ACC112 (cell line): ENCODE measurements at regions not wholly inside any gene's neighbourhood (a gene's known extent, or its start where the extent isn't known, plus 50 kb on each side); places are given as distances from the start of the nearest gene placed in this dataset.
"Not testable (repeated sequence)": the region's sequence is repeated elsewhere in the genome, so short reads cannot be mapped to it uniquely, and the experiment has no call there.

Experiments used
- H2AFZ ChIP-seq: fragments of 200-600 bp; sonication (generic); one replicate; pipeline ENCODE4 v1.6.0; 2017; ENCODE audit warnings: antibody characterized with exemption, low read length; ENCODE audit not compliant: unreplicated experiment
- H3K27ac ChIP-seq: fragments of 200-600 bp; sonication (generic); 2 replicates; pipeline ENCODE4 v1.5.1; 2014; ENCODE audit warnings: low read depth, mild to moderate bottlenecking, antibody characterized with exemption, low read length, moderate library complexity
- H3K27me3 ChIP-seq: fragments of 200-600 bp; sonication (generic); 2 replicates; pipeline ENCODE4 v1.6.1; 2014; ENCODE audit warnings: mild to moderate bottlenecking, antibody characterized with exemption, low read length, moderate library complexity, mixed read lengths; ENCODE audit not compliant: insufficient read depth
- H3K36me3 ChIP-seq: fragments of 200-600 bp; sonication (generic); 2 replicates; pipeline ENCODE4 v1.6.1; 2016; ENCODE audit warnings: mild to moderate bottlenecking, antibody characterized with exemption, low read length, moderate library complexity, mixed read lengths; ENCODE audit not compliant: insufficient read depth
- H3K4me1 ChIP-seq: fragments of 200-600 bp; sonication (generic); one replicate; pipeline ENCODE4 v1.6.1; 2016; ENCODE audit warnings: low read length, mixed read lengths; ENCODE audit not compliant: insufficient read depth, unreplicated experiment, control insufficient read depth
- H3K4me3 ChIP-seq: fragments of 200-600 bp; sonication (generic); 2 replicates; pipeline ENCODE4 v1.5.1; 2014; ENCODE audit warnings: mild to moderate bottlenecking, low read depth, low read length
- H3K79me2 ChIP-seq: fragments of 200-600 bp; sonication (generic); one replicate; pipeline ENCODE4 v1.6.0; 2016; ENCODE audit warnings: low read length; ENCODE audit not compliant: control insufficient read depth, unreplicated experiment, insufficient read depth

GRCh38 chr6:4480788-4481735, 295.1 kb upstream of the CDYL start:
- no peaks in the 10 kb centered on the region for H3K79me2 ChIP-seq
- H3K4me1 ChIP-seq = no peaks in the 10 kb centered on the region
- no peaks in the 10 kb centered on the region for H3K36me3 ChIP-seq
- H3K27ac ChIP-seq = no peak overlapping the region
- H3K27me3 ChIP-seq = no peaks in the 10 kb centered on the region
- H3K4me3 ChIP-seq = no peak overlapping the region
- H2AFZ ChIP-seq = no peak overlapping the region

GRCh38 chr6:4478098-4478497, 298.1 kb upstream of the CDYL start:
- Histone ChIP-seq H3K4me3 (no peak overlapping the region), H3K27me3 (no peaks in the 10 kb centered on the region), H2AFZ (no peak overlapping the region), H3K79me2 (no peaks in the 10 kb centered on the region), H3K4me1 (no peaks in the 10 kb centered on the region), H3K27ac (no peak overlapping the region), H3K36me3 (no peaks in the 10 kb centered on the region)

GRCh38 chr6:4474810-4475209, 301.4 kb upstream of the CDYL start:
- no peak overlapping the region for H2AFZ ChIP-seq
- H3K4me3 ChIP-seq = no peak overlapping the region
- no peaks in the 10 kb centered on the region for H3K4me1 ChIP-seq
- no peak overlapping the region for H3K27ac ChIP-seq
- no peaks in the 10 kb centered on the region for H3K36me3 ChIP-seq
- H3K79me2 ChIP-seq = no peaks in the 10 kb centered on the region
- H3K27me3 ChIP-seq = no peaks in the 10 kb centered on the region

GRCh38 chr6:4472969-4473642, 303.1 kb upstream of the CDYL start:
- H3K4me1 ChIP-seq = no peaks in the 10 kb centered on the region
- no peaks in the 10 kb centered on the region for H3K79me2 ChIP-seq
- no peak overlapping the region for H3K27ac ChIP-seq
- no peaks in the 10 kb centered on the region for H3K36me3 ChIP-seq
- no peaks in the 10 kb centered on the region for H3K27me3 ChIP-seq
- no peak overlapping the region for H3K4me3 ChIP-seq
- H2AFZ ChIP-seq = no peak overlapping the region

GRCh38 chr6:4472222-4472621, 304.0 kb upstream of the CDYL start:
- Histone ChIP-seq H3K79me2 (no peaks in the 10 kb centered on the region), H3K27me3 (no peaks in the 10 kb centered on the region), H3K4me1 (no peaks in the 10 kb centered on the region), H3K36me3 (no peaks in the 10 kb centered on the region), H3K27ac (no peak overlapping the region), H2AFZ (no peak overlapping the region), H3K4me3 (no peak overlapping the region)

GRCh38 chr6:4471515-4471914, 304.7 kb upstream of the CDYL start:
- H3K4me1 ChIP-seq, H3K4me3 ChIP-seq, H3K36me3 ChIP-seq, H2AFZ ChIP-seq, H3K79me2 ChIP-seq, H3K27ac ChIP-seq, H3K27me3 ChIP-seq: not testable (repeated sequence)

- no peaks in the 10 kb centered on the region for H3K4me1 ChIP-seq
- no peak overlapping the region for H3K4me3 ChIP-seq
- H3K79me2 ChIP-seq = no peaks in the 10 kb centered on the region
- H3K27me3 ChIP-seq = no peaks in the 10 kb centered on the region
- no peaks in the 10 kb centered on the region for H3K36me3 ChIP-seq
- H3K27ac ChIP-seq = no peak overlapping the region
- no peak overlapping the region for H2AFZ ChIP-seq
Observed at GRCh38 chr6:4470698-4471210, 305.4 kb upstream of the CDYL start.

- no peaks in the 10 kb centered on the region for H3K4me1 ChIP-seq
- H3K27ac ChIP-seq = no peak overlapping the region
- no peak overlapping the region for H2AFZ ChIP-seq
- H3K27me3 ChIP-seq = no peaks in the 10 kb centered on the region
- H3K79me2 ChIP-seq = no peaks in the 10 kb centered on the region
- no peak overlapping the region for H3K4me3 ChIP-seq
- H3K36me3 ChIP-seq = no peaks in the 10 kb centered on the region
Observed at GRCh38 chr6:4466769-4467480, 309.3 kb upstream of the CDYL start.

- Histone ChIP-seq H3K27ac (no peak overlapping the region), H2AFZ (no peak overlapping the region), H3K4me1 (no peaks in the 10 kb centered on the region), H3K36me3 (no peaks in the 10 kb centered on the region), H3K27me3 (no peaks in the 10 kb centered on the region), H3K4me3 (no peak overlapping the region), H3K79me2 (no peaks in the 10 kb centered on the region)
Observed at GRCh38 chr6:4466261-4466660, 309.9 kb upstream of the CDYL start.

GRCh38 chr6:4464638-4465037, 311.6 kb upstream of the CDYL start:
- H3K4me3 ChIP-seq = no peak overlapping the region
- H3K27ac ChIP-seq = no peak overlapping the region
- peaks cover 2% of the 10 kb centered on the region for H3K4me1 ChIP-seq
- no peaks in the 10 kb centered on the region for H3K27me3 ChIP-seq
- H3K36me3 ChIP-seq = no peaks in the 10 kb centered on the region
- H3K79me2 ChIP-seq = no peaks in the 10 kb centered on the region
- no peak overlapping the region for H2AFZ ChIP-seq
